T-helper 17 cell (primary cell): ENCODE measurements at regions not wholly inside any gene's neighbourhood (a gene's known extent, or its start where the extent isn't known, plus 50 kb on each side); places are given as distances from the start of the nearest gene placed in this dataset.

ENCODE experiments used
- ATAC-seq: fragments of 150-1000 bp; cut with Tn5 transposase; 2 replicates; pipeline ENCODE4 v1.10.0; 2021; ENCODE audit warnings: mild to moderate bottlenecking, moderate library complexity
- DNase-seq, 3 donors: peaks; one replicate each; pipeline versions ENCODE4 v3.0.0 to v3.0.0-alpha.2; 2020 to 2021
- H3K9me3 ChIP-seq: one replicate; pipeline ENCODE4 v1.7.0; 2013; ENCODE audit warnings: low read length, mild to moderate bottlenecking; ENCODE audit not compliant: control insufficient read depth, poor library complexity, severe bottlenecking
- H3K27ac Mint-ChIP-seq: one replicate; pipeline ENCODE4 v1.8.0; 2022; ENCODE audit warnings: mild to moderate bottlenecking, moderate library complexity, mixed read lengths
- H3K27me3 Mint-ChIP-seq: one replicate; pipeline ENCODE4 v1.8.0; 2022; ENCODE audit warnings: mixed read lengths
- H3K36me3 Mint-ChIP-seq: one replicate; pipeline ENCODE4 v1.8.0; 2022; ENCODE audit warnings: low read depth, mixed read lengths
- H3K4me1 Mint-ChIP-seq: one replicate; pipeline ENCODE4 v1.8.0; 2022; ENCODE audit warnings: mild to moderate bottlenecking, mixed read lengths
- H3K4me3 Mint-ChIP-seq: one replicate; pipeline ENCODE4 v1.8.0; 2022; ENCODE audit warnings: mild to moderate bottlenecking, moderate library complexity, mixed read lengths

DNA sequence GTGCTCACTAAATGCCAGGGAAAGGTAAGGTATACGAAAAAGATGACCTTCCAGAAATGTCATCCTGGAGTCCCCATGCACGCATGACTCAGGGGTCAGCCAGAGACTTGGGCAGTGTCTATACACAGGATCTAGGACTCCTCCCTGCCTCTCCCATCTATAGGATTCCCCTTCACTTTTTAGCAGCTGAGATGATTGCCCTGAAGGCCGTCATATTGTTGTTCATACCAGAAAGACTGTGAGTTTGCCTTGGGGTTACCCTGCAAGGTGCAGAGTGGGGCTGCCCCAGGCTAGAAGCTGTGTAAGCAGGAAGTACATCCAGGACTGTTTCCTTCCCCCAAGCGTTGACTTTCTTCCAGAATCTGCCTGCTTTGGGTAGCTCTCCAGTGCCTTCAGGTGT is 55.1 kb upstream of the MAMLD1 start:
- H3K4me3 Mint-ChIP-seq: no peak overlapping the region
- H3K36me3 Mint-ChIP-seq: peaks cover 2% of the 10 kb centered on the region
- DNase-seq (no peak), ATAC-seq (no peak)
- H3K4me1 Mint-ChIP-seq: no peaks in the 10 kb centered on the region
- H3K27ac Mint-ChIP-seq: no peak overlapping the region
- H3K27me3 Mint-ChIP-seq: no peaks in the 10 kb centered on the region
- H3K9me3 ChIP-seq: no peaks in the 10 kb centered on the region

GRCh38 chrX:150308532-150309157 is 54.5 kb upstream of the MAMLD1 start:
- no peaks in the 10 kb centered on the region for H3K9me3 ChIP-seq
- ATAC-seq (no peak), DNase-seq (no peak)
- Mint-ChIP-seq H3K27ac (no peak overlapping the region), H3K27me3 (no peaks in the 10 kb centered on the region), H3K4me3 (no peak overlapping the region), H3K36me3 (peaks cover 2% of the 10 kb centered on the region), H3K4me1 (no peaks in the 10 kb centered on the region)

GRCh38 chrX:150310417-150310816 is 52.7 kb upstream of the MAMLD1 start:
- Mint-ChIP-seq H3K27ac (no peak overlapping the region), H3K4me1 (no peaks in the 10 kb centered on the region), H3K27me3 (no peaks in the 10 kb centered on the region), H3K4me3 (no peak overlapping the region), H3K36me3 (peaks cover 2% of the 10 kb centered on the region)
- DNase-seq (no peak), ATAC-seq (no peak)
- H3K9me3 ChIP-seq: no peaks in the 10 kb centered on the region

GRCh38 chrX:150310881-150311280 is 52.2 kb upstream of the MAMLD1 start:
- Mint-ChIP-seq H3K27ac (no peak overlapping the region), H3K4me3 (no peak overlapping the region), H3K4me1 (no peaks in the 10 kb centered on the region), H3K36me3 (peaks cover 2% of the 10 kb centered on the region), H3K27me3 (no peaks in the 10 kb centered on the region)
- DNase-seq: no peak
- ATAC-seq: no peak
- H3K9me3 ChIP-seq: no peaks in the 10 kb centered on the region

DNA sequence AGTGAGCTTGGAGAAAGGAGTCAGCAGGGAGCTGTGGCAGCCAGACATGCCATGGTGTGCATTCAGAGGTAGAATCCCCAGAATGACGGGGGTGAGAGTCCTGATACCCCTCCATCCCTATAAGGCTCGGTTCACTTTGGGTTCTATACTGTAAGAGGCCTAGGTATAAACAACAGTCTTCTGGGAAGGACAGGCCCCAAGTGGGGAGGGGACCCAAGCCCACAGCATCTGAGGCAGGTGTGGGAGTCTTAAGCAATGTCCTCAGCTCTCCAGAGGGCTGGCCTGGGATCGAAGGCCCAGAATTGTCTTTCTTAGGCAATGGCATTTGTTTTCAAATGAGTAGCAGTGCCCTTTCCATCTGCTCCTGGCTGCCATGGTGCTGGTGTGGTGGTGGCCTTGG is 50.2 kb upstream of the MAMLD1 start:
- no peak for ATAC-seq
- Mint-ChIP-seq H3K36me3 (peaks cover 2% of the 10 kb centered on the region), H3K4me3 (no peak overlapping the region), H3K27ac (no peak overlapping the region), H3K27me3 (no peaks in the 10 kb centered on the region), H3K4me1 (no peaks in the 10 kb centered on the region)
- H3K9me3 ChIP-seq: no peaks in the 10 kb centered on the region
- no peak for DNase-seq
